T-cell (primary cell): ENCODE measurements at regions not wholly inside any gene's neighbourhood (a gene's known extent, or its start where the extent isn't known, plus 50 kb on each side); places are given as distances from the start of the nearest gene placed in this dataset.

Source experiments
- ATAC-seq, 4 experiments: fragments of 200-7000 bp in 3 of 4; fragments of 150-1000 bp in 1 of 4; cut with Tn5 transposase; replicated peaks in 1 of 4; 1 replicate in 3 of 4; 2 replicates in 1 of 4; pipeline ENCODE4 v1.10.0; 2021; ENCODE audit warnings: moderate library complexity in 3 of 4, mild to moderate bottlenecking in 2 of 4, moderate number of reproducible peaks in 1 of 4
- CTCF ChIA-PET, 2 donors: fragments of 300-600 bp; sonication (Branson Sonifier 250); formaldehyde crosslinking; loops; one replicate each; lab custom pipeline; 2022; ENCODE audit warnings: antibody characterized with exemption in 2 of 2; lab: Charles Lee
- POLR2A ChIA-PET, 2 donors: fragments of 300-600 bp; sonication (Branson Sonifier 250); formaldehyde crosslinking; loops; one replicate each; lab custom pipeline; 2022; ENCODE audit warnings: antibody characterized with exemption in 2 of 2; lab: Charles Lee
- DNase-seq, 35 experiments: peaks; one replicate each; pipeline versions ENCODE4 v3.0.0 to v3.0.0-alpha.2; 2013 to 2023
- H3K27ac ChIP-seq: one replicate; pipeline ENCODE4 v1.5.1; 2013; ENCODE audit warnings: low read length
- H3K27me3 ChIP-seq, 2 experiments: replicated peaks in 1 of 2; 1 replicate in 1 of 2; 2 replicates in 1 of 2; pipeline versions ENCODE4 v1.6.1 to v1.7.0; 2013; ENCODE audit warnings: low read length in 1 of 2, mixed read lengths in 1 of 2; ENCODE audit not compliant: control insufficient read depth in 2 of 2, insufficient read depth in 2 of 2; ENCODE audit errors: extremely low read depth in 1 of 2
- H3K36me3 ChIP-seq, 2 donors: 1 replicate in 1 of 2; 2 replicates in 1 of 2; pipeline versions ENCODE4 v1.6.1 to v1.7.0; 2013; ENCODE audit warnings: low read length in 1 of 2; ENCODE audit not compliant: control insufficient read depth in 2 of 2, insufficient read depth in 1 of 2; ENCODE audit errors: extremely low read depth in 1 of 2
- H3K4me1 ChIP-seq, 2 experiments: 1 replicate in 1 of 2; 2 replicates in 1 of 2; pipeline versions ENCODE4 v1.6.1 to v1.7.0; 2013; ENCODE audit warnings: low read length in 2 of 2, mixed read lengths in 1 of 2; ENCODE audit not compliant: insufficient read depth in 2 of 2, control insufficient read depth in 1 of 2; ENCODE audit errors: extremely low read depth in 1 of 2
- H3K4me3 ChIP-seq, 2 donors: 1 replicate in 1 of 2; 2 replicates in 1 of 2; pipeline versions ENCODE4 v1.5.1 to v1.7.0; 2013; ENCODE audit warnings: mild to moderate bottlenecking in 2 of 2, low read length in 1 of 2, moderate library complexity in 1 of 2; ENCODE audit not compliant: control insufficient read depth in 1 of 2; ENCODE audit errors: extremely low read depth in 1 of 2
- H3K9me3 ChIP-seq: 2 replicates; pipeline ENCODE4 v1.7.0; 2013
- H3K27ac Mint-ChIP-seq, 2 donors: one replicate each; pipeline ENCODE4 v1.8.0; 2020 to 2021; ENCODE audit warnings: mild to moderate bottlenecking in 2 of 2, mixed read lengths in 2 of 2
- H3K27me3 Mint-ChIP-seq, 2 donors: one replicate each; pipeline ENCODE4 v1.8.0; 2021 to 2022; ENCODE audit warnings: mixed read lengths in 2 of 2
- H3K36me3 Mint-ChIP-seq: one replicate; pipeline ENCODE4 v1.8.0; 2021; ENCODE audit warnings: mixed read lengths
- H3K4me1 Mint-ChIP-seq, 3 donors: one replicate each; pipeline ENCODE4 v1.8.0; 2020 to 2022; ENCODE audit warnings: mixed read lengths in 3 of 3, mild to moderate bottlenecking in 1 of 3
- H3K4me3 Mint-ChIP-seq, 3 donors: one replicate each; pipeline ENCODE4 v1.8.0; 2020 to 2022; ENCODE audit warnings: mild to moderate bottlenecking in 3 of 3, mixed read lengths in 3 of 3, moderate library complexity in 3 of 3
- H3K9me3 Mint-ChIP-seq, 3 donors: one replicate each; pipeline ENCODE4 v1.8.0; 2020 to 2022; ENCODE audit warnings: mixed read lengths in 3 of 3
- WGBS: methylation state at CpG from one replicate; pipeline ENCODE4 v1.1.5; 2013; ENCODE audit warnings: missing lambda C conversion rate; ENCODE audit not compliant: insufficient coverage; 5-methylcytosine and 5-hydroxymethylcytosine counted together

GRCh38 chr12:125469683-125470082, 404.4 kb downstream of the AACS start:
- Histone ChIP-seq H3K4me1 (no peaks in the 10 kb centered on the region), H3K36me3 (no peaks in the 10 kb centered on the region), H3K27ac (no peak overlapping the region), H3K4me3 (no peak overlapping the region), H3K9me3 (no peaks in the 10 kb centered on the region), H3K27me3 (peaks cover 0 to 2% of the 10 kb centered on the region in 2 experiments)
- no peak for ATAC-seq
- Mint-ChIP-seq H3K27me3 (peaks cover 2 to 3% of the 10 kb centered on the region in 2 donors), H3K9me3 (no peaks in the 10 kb centered on the region), H3K36me3 (no peaks in the 10 kb centered on the region), H3K4me1 (no peaks in the 10 kb centered on the region), H3K4me3 (no peak overlapping the region), H3K27ac (no peak overlapping the region)
- WGBS, result 60% methylated on average over 1 of the region's 1 CpG
- DNase-seq, result no peak
- POLR2A ChIA-PET, result no interaction called here
- CTCF ChIA-PET, result no interaction called here

DNA sequence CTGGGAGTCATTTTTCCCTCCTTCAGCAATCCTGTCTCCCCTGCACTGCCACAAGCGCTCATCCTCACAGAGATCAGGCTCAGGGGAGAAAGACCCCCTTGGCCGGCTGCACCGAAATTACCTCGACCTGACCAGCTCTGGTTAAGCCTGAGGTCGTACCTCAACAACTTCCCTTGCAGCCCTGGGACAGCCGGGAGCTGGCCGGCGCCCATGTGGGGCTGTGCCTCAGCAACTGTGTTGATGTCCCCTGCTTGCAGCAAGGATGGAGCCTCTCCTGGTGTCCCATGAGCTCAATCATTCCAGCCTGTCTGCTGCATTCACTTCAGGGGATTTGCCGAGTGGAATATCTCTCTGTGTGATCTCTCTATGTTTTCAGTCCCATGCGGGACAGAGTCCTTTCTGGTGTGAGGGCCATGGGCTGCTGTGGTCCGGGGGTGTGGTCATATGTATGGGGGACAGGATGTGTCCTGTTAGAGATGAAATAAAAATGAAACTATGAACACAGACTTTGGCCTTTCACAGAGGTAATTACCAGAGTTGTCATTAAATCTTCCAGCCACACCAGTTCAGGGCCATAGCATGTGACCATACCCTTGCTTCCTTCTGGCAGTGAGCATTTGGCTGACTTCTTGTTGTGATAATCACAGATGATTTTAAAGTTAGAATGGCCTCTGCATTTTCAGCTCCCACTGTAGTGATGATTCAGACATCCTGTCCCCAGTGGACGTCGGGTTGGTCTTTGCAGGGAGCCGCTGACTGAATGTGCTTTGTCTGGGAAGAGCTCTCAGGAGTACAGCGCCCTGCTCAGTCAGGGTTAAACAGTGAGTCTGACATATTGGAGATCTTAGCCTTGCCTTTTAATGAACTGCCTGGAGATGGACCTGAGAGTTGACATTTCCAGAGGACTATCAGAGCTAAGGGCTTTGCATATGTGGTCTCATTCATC, 405.9 kb downstream of the AACS start:
- Mint-ChIP-seq H3K27ac (no peak overlapping the region), H3K27me3 (peaks cover 4 to 6% of the 10 kb centered on the region in 2 donors), H3K9me3 (no peaks in the 10 kb centered on the region), H3K4me1 (no peaks in the 10 kb centered on the region), H3K4me3 (no peak overlapping the region), H3K36me3 (no peaks in the 10 kb centered on the region)
- Histone ChIP-seq H3K27me3 (peaks cover 0 to 2% of the 10 kb centered on the region in 2 experiments), H3K4me1 (no peaks in the 10 kb centered on the region), H3K4me3 (no peak overlapping the region), H3K9me3 (no peaks in the 10 kb centered on the region), H3K36me3 (no peaks in the 10 kb centered on the region), H3K27ac (no peak overlapping the region)
- ChIA-PET POLR2A (no interaction called here), CTCF (no interaction called here)
- 73% methylated on average over 12 of the region's 15 CpGs for WGBS
- ATAC-seq, result no peak
- no peak for DNase-seq

DNA sequence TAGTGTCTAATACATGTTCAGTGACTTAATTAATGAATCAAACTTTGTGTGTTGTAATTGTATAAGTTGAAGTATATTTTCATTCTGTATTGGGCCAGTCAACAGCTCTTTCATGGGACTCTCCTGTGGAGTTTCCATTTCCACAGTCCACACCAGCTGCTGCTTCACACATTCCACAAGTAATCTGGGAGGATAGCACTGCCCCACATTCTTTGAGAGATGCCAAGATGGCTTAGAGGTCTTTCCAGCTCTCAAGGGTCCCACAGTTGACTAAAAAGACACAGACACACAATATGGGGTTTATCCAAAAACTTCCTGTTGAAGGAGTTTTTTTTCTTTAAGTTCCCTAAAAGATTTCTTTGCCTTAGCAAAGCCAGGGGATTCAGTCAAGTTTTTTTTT, 408.3 kb downstream of the AACS start:
- Histone ChIP-seq H3K9me3 (no peaks in the 10 kb centered on the region), H3K36me3 (no peaks in the 10 kb centered on the region), H3K4me1 (no peaks in the 10 kb centered on the region), H3K27ac (no peak overlapping the region), H3K4me3 (no peak overlapping the region), H3K27me3 (peaks cover 0 to 4% of the 10 kb centered on the region in 2 experiments)
- Mint-ChIP-seq H3K4me3 (no peak overlapping the region), H3K9me3 (no peaks in the 10 kb centered on the region), H3K36me3 (no peaks in the 10 kb centered on the region), H3K27ac (no peak overlapping the region), H3K27me3 (peaks cover 6 to 14% of the 10 kb centered on the region in 2 donors), H3K4me1 (no peaks in the 10 kb centered on the region)
- CTCF ChIA-PET, result interaction anchor here (0.7 to 0.9 kb wide), 2 partner anchors 12 to 30 kb away, joined by 3 to 4 read pairs; no protein-coding TSS in a partner anchor
- ATAC-seq, result no peak
- POLR2A ChIA-PET, result no interaction called here
- no peak for DNase-seq

- ATAC-seq, result no peak
- H3K4me3 Mint-ChIP-seq, result no peak overlapping the region
- Histone ChIP-seq H3K4me3 (no peak overlapping the region), H3K4me1 (no peaks in the 10 kb centered on the region), H3K27me3 (no peaks in the 10 kb centered on the region), H3K27ac (no peak overlapping the region), H3K9me3 (no peaks in the 10 kb centered on the region), H3K36me3 (no peaks in the 10 kb centered on the region)
- 89% methylated on average over 2 of the region's 4 CpGs for WGBS
- POLR2A ChIA-PET, result no interaction called here
- no peaks in the 10 kb centered on the region for H3K36me3 Mint-ChIP-seq
- no peak overlapping the region for H3K27ac Mint-ChIP-seq
- peaks cover 2 to 22% (median 3%) of the 10 kb centered on the region in 3 donors for H3K9me3 Mint-ChIP-seq
- H3K27me3 Mint-ChIP-seq, result no peaks in the 10 kb centered on the region
- CTCF ChIA-PET, result no interaction called here
- H3K4me1 Mint-ChIP-seq, result no peaks in the 10 kb centered on the region
- no peak for DNase-seq
Measured at GRCh38 chr12:125487336-125487735, 422.1 kb downstream of the AACS start.

DNA sequence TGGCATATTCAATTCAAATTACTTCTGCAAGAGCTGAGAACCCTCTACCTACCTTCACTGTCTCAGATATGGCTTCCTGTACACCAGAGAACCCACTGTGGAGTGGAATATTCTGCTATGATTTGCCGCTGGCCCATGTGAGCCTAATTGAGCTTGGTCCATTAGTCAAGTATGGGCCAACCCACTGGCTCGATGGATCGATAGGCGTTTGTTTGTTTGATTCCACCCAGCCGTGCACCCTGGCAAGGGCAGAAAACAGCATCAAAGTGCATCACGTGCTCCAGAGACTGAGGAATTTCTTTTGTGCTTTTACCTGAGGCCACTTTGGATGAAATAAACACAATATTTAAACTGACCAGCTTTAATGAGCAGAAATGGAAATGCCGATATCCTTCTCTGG, 426.3 kb downstream of the AACS start:
- no peak overlapping the region for H3K27ac Mint-ChIP-seq
- no peak overlapping the region for H3K4me3 ChIP-seq
- no peaks in the 10 kb centered on the region for H3K4me1 Mint-ChIP-seq
- DNase-seq (no peak), ATAC-seq (no peak)
- no peaks in the 10 kb centered on the region for H3K36me3 ChIP-seq
- peaks cover 4% of the 10 kb centered on the region for H3K36me3 Mint-ChIP-seq
- H3K27me3 Mint-ChIP-seq, result no peaks in the 10 kb centered on the region
- POLR2A ChIA-PET, result no interaction called here
- H3K9me3 ChIP-seq, result no peaks in the 10 kb centered on the region
- H3K4me1 ChIP-seq, result no peaks in the 10 kb centered on the region
- no peak overlapping the region for H3K27ac ChIP-seq
- peaks cover 4 to 5% (median 5%) of the 10 kb centered on the region in 3 donors for H3K9me3 Mint-ChIP-seq
- 86% methylated on average over 6 of the region's 7 CpGs for WGBS
- CTCF ChIA-PET, result no interaction called here
- H3K4me3 Mint-ChIP-seq, result no peak overlapping the region
- no peaks in the 10 kb centered on the region for H3K27me3 ChIP-seq

DNA sequence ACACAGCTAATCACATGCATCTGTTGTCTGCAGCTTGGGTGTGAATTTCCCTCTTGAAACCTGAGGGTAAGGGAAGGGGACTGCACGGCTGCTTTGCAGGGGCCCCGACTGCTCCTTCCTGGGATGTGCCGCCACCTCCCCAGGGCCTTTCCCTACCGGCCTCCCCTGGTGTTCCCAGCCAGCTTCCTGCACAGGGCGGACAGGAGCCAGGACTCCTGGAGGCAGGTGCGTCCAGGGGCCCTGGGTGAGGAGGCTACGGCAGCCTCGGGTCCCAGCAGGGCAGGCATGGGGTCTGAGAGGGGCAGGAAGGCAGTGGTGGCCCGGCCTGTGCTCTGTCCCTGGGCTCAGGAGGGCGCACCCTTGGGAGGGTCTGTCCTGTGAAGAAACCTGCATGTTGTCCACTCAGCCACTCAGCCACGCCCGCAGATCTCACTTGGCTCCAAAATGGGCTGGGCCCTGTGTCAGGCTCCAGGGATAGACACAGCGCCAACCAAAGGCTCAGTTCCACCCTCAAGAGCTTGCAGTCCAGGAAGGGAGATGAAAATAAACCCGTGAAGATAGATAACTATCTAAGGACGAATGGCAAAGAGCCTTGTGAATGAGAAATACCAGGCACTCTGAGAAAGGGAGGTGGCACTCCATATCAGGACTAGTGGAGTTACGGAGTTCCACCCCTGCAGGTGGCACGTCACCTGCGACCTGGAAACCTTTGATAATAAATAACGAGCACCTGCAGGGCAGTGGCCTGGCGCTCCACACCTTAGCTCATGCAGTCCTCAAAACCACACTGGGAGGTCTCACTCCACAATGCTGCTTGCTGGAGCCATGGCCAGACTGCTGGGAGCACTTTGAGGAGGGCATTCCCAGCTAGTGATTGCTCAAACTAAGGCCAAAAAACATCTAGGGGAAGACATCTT, 427.4 kb downstream of the AACS start:
- H3K4me3 ChIP-seq, result no peak overlapping the region

More for the DNA sequence above, 427.4 kb downstream of the AACS start:
- Mint-ChIP-seq H3K4me1 (no peaks in the 10 kb centered on the region), H3K27ac (no peak overlapping the region), H3K36me3 (peaks cover 4% of the 10 kb centered on the region), H3K27me3 (no peaks in the 10 kb centered on the region), H3K9me3 (peaks cover 4 to 5% (median 5%) of the 10 kb centered on the region in 3 donors), H3K4me3 (no peak overlapping the region)
- no peaks in the 10 kb centered on the region for H3K36me3 ChIP-seq
- 87% methylated on average over 16 of the region's 20 CpGs for WGBS
- DNase-seq (no peak), ATAC-seq (no peak)
- no peaks in the 10 kb centered on the region for H3K9me3 ChIP-seq
- no peaks in the 10 kb centered on the region for H3K27me3 ChIP-seq
- no peak overlapping the region for H3K27ac ChIP-seq
- H3K4me1 ChIP-seq, result no peaks in the 10 kb centered on the region
- ChIA-PET POLR2A (no interaction called here), CTCF (no interaction called here)
